ENCODE measurements at regions not wholly inside any gene's neighbourhood (a gene's known extent, or its start where the extent isn't known, plus 50 kb on each side); places are given as distances from the start of the nearest gene placed in this dataset.

DNA sequence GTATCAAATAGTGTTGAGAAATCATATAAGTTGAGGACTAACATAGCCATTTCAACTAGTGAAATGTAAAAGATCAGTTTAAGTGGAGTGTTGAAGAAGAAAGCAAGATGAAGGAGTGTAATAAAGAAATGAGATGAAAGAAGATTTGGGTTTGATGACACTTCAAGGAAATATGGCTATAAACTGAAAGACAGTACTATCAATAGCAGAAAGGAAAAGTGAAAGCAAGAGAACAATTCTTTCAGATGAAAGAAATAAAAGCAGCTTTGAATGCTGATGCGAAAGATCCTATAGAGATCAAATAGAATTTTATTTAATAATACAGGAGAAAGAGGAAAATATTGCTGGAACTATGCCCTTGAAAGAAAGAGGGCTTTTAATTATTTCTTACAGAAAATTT is 92.8 kb upstream of the PRSS16 start:
- H2AFZ ChIP-seq (ENCODE audit: low read length), result no peak overlapping the region
- no peak overlapping the region for H2BK15ac ChIP-seq (ENCODE audit: low read depth, low read length)
- peaks cover 18% of the 10 kb centered on the region for H3K27me3 Mint-ChIP-seq (ENCODE audit: low read depth)
- H4K91ac ChIP-seq (ENCODE audit: insufficient read length, low read depth, low read length), result no peak overlapping the region
- H4K8ac ChIP-seq (replicated peaks; ENCODE audit: insufficient read length, low read depth, low read length), result no peak overlapping the region
- DNase-seq, result no peak
- H3K4me2 ChIP-seq (ENCODE audit: insufficient read depth, insufficient read length, low read length), result no peak overlapping the region
- H4K5ac ChIP-seq (ENCODE audit: insufficient read length, low read depth, low read length), result no peak overlapping the region
- H3K23ac ChIP-seq (ENCODE audit: insufficient read length, low read depth, low read length), result no peak overlapping the region
- H3K56ac ChIP-seq (ENCODE audit: insufficient read length, low read depth, low read length), result no peak overlapping the region
- H2BK12ac ChIP-seq (ENCODE audit: insufficient read length, low read depth, low read length), result no peak overlapping the region
- no peak overlapping the region for H3K4ac ChIP-seq (ENCODE audit: low read depth, low read length)
- H2BK20ac ChIP-seq (ENCODE audit: low read depth, low read length, poor library complexity, severe bottlenecking), result no peak overlapping the region
- H3K9ac ChIP-seq (ENCODE audit: extremely low read depth, insufficient read length, low read length), result no peak overlapping the region
- no peak overlapping the region for H3T11ph ChIP-seq (ENCODE audit: low read length)
- peaks cover 6 to 20% of the 10 kb centered on the region in 2 experiments for H3K4me1 Mint-ChIP-seq
- no peaks in the 10 kb centered on the region for H3K79me2 ChIP-seq (ENCODE audit: insufficient read depth, low read length)
- peaks cover 0 to 5% of the 10 kb centered on the region in 2 experiments; a peak in 2 of 5 replicates for H3K9me3 Mint-ChIP-seq
- H3K14ac ChIP-seq (ENCODE audit: insufficient read depth, low read length), result no peak overlapping the region
- H3K18ac ChIP-seq (ENCODE audit: insufficient read length, low read depth, low read length), result no peak overlapping the region
- TF ChIP-seq CTCF (conservative IDR thresholded peaks at IDR 0.05), result no peak
- H4K20me1 ChIP-seq (ENCODE audit: control insufficient read depth, insufficient read depth, insufficient read length), result no peaks in the 10 kb centered on the region
- H3K4me3 Mint-ChIP-seq, result no peak overlapping the region
- no peaks in the 10 kb centered on the region for H3K9me3 ChIP-seq (ENCODE audit: control insufficient read depth, low read depth, low read length)
- no peak overlapping the region for H2AK5ac ChIP-seq (ENCODE audit: insufficient read length, low read length)
- H3K79me1 ChIP-seq (ENCODE audit: insufficient read depth, low read depth, low read length, poor library complexity, severe bottlenecking), result no peaks in the 10 kb centered on the region
- no peaks in the 10 kb centered on the region; the same call in 1 of the 2 replicates for H3K4me1 ChIP-seq (ENCODE audit: insufficient read depth, low read length)
- WGBS (ENCODE audit: extremely low coverage, insufficient read length, low lambda C conversion rate), result no CpG with 5 or more reads among the region's 1 CpG
- H2BK120ac ChIP-seq (ENCODE audit: low read depth, low read length, poor library complexity, severe bottlenecking), result no peak overlapping the region
- H3K27ac ChIP-seq (ENCODE audit: insufficient read length, low read depth, low read length), result no peak overlapping the region
- no peak overlapping the region for H3K27ac Mint-ChIP-seq
- H3K36me3 Mint-ChIP-seq (ENCODE audit: insufficient read depth in 1 of 3, low read depth in 3 of 3), result no peaks in the 10 kb centered on the region; a peak in 1 of 7 replicates
- no peaks in the 10 kb centered on the region for H3K27me3 ChIP-seq (ENCODE audit: insufficient read depth, low read length)
- peaks cover 8% of the 10 kb centered on the region for H3K23me2 ChIP-seq (ENCODE audit: insufficient read length, low read depth, low read length, poor library complexity, severe bottlenecking)
- no peak overlapping the region for H2BK5ac ChIP-seq (ENCODE audit: insufficient read length, low read length)
